MM.1S (cell line): ENCODE measurements at regions not wholly inside any gene's neighbourhood (a gene's known extent, or its start where the extent isn't known, plus 50 kb on each side); places are given as distances from the start of the nearest gene placed in this dataset.
"Not testable (repeated sequence)": the region's sequence is repeated elsewhere in the genome, so short reads cannot be mapped to it uniquely, and the experiment has no call there.

ENCODE experiments used
- DNase-seq: peaks from one replicate; pipeline ENCODE4 v3.0.0-alpha.2; 2015
- H2AFZ ChIP-seq: fragments of 300-600 bp; sonication (generic); 2 replicates; pipeline ENCODE4 v1.6.0; 2016; ENCODE audit warnings: antibody characterized with exemption, low read length
- H3F3A ChIP-seq: fragments of 300-600 bp; sonication (generic); 2 replicates; pipeline ENCODE4 v1.6.1; 2016; ENCODE audit warnings: mild to moderate bottlenecking, antibody characterized with exemption, low read length, moderate library complexity, mixed read lengths; ENCODE audit not compliant: insufficient read depth
- H3K27ac ChIP-seq: fragments of 300-600 bp; sonication (generic); 2 replicates; pipeline ENCODE4 v1.5.1; 2016; ENCODE audit warnings: mild to moderate bottlenecking, low read length
- H3K27me3 ChIP-seq: fragments of 300-600 bp; sonication (generic); replicated peaks from 2 replicates; pipeline ENCODE4 v1.6.0; 2016; ENCODE audit warnings: low read length; ENCODE audit not compliant: insufficient read depth
- H3K36me3 ChIP-seq: fragments of 300-600 bp; sonication (generic); replicated peaks from 2 replicates; pipeline ENCODE4 v1.6.1; 2016; ENCODE audit warnings: mild to moderate bottlenecking, low read length, mixed read lengths; ENCODE audit not compliant: insufficient read depth
- H3K4me1 ChIP-seq: fragments of 300-600 bp; sonication (generic); 2 replicates; pipeline ENCODE4 v1.6.1; 2016; ENCODE audit warnings: low read length, mixed read lengths
- H3K4me2 ChIP-seq: fragments of 300-600 bp; sonication (generic); 2 replicates; pipeline ENCODE4 v1.6.0; 2016; ENCODE audit warnings: low read depth, low read length
- H3K4me3 ChIP-seq: fragments of 300-600 bp; sonication (generic); 2 replicates; pipeline ENCODE4 v1.5.1; 2016; ENCODE audit warnings: low read length, mixed read lengths
- H3K79me2 ChIP-seq: fragments of 300-600 bp; sonication (generic); 2 replicates; pipeline ENCODE4 v1.6.1; 2016; ENCODE audit warnings: mixed run types, low read length, mixed read lengths
- H3K9ac ChIP-seq: fragments of 300-600 bp; sonication (generic); 2 replicates; pipeline ENCODE4 v1.6.1; 2016; ENCODE audit warnings: low read length, mixed read lengths
- H3K9me2 ChIP-seq: fragments of 300-600 bp; sonication (generic); replicated peaks from 2 replicates; pipeline ENCODE4 v1.6.1; 2016; ENCODE audit warnings: mild to moderate bottlenecking, low read length, mixed read lengths; ENCODE audit not compliant: insufficient read depth
- H3K9me3 ChIP-seq: fragments of 300-600 bp; sonication (generic); replicated peaks from 2 replicates; pipeline ENCODE4 v1.6.1; 2016; ENCODE audit warnings: mild to moderate bottlenecking, low read length, mixed read lengths; ENCODE audit not compliant: insufficient read depth
- H4K20me1 ChIP-seq: fragments of 300-600 bp; sonication (generic); 2 replicates; pipeline ENCODE4 v1.6.1; 2016; ENCODE audit warnings: mild to moderate bottlenecking, low read length, moderate library complexity, mixed read lengths; ENCODE audit not compliant: insufficient read depth
- CTCF ChIP-seq: fragments of 300-600 bp; sonication (generic); IDR thresholded peaks from 2 replicates; pipeline ENCODE4 v1.5.1; 2016; ENCODE audit warnings: antibody characterized with exemption, low read length, mixed read lengths
- EZH2 ChIP-seq: fragments of 300-600 bp; sonication (generic); optimal IDR thresholded peaks from 2 replicates; pipeline ENCODE3; 2017; ENCODE audit warnings: low read depth, mild to moderate bottlenecking, antibody characterized with exemption, low read length, mixed read lengths
- EZH2phosphoT487 ChIP-seq: fragments of 300-600 bp; sonication (generic); IDR thresholded peaks from 2 replicates; pipeline ENCODE4 v1.6.1; 2018; ENCODE audit warnings: antibody characterized with exemption, low read length

- Histone ChIP-seq H3K9me2 (no peaks in the 10 kb centered on the region), H3K4me3 (no peak overlapping the region), H3K27ac (peak overlapping the region; percentile 12; the same call in 1 of the 2 replicates), H3F3A (no peaks in the 10 kb centered on the region), H3K4me2 (no peak overlapping the region), H2AFZ (no peak overlapping the region), H3K9ac (no peak overlapping the region), H3K36me3 (no peaks in the 10 kb centered on the region), H3K4me1 (peaks cover 14% of the 10 kb centered on the region), H3K9me3 (no peaks in the 10 kb centered on the region), H4K20me1 (no peaks in the 10 kb centered on the region), H3K27me3 (no peaks in the 10 kb centered on the region), H3K79me2 (no peaks in the 10 kb centered on the region)
- TF ChIP-seq CTCF (no peak), EZH2phosphoT487 (no peak), EZH2 (no peak)
- no peak for DNase-seq
These were observed 81.6 kb upstream of the KLF4 start for GRCh38 chr9:107571148-107571547.

GRCh38 chr9:107569174-107569573, 79.6 kb upstream of the KLF4 start:
- no peaks in the 10 kb centered on the region for H3K79me2 ChIP-seq
- no peak overlapping the region for H3K4me2 ChIP-seq
- TF ChIP-seq EZH2phosphoT487 (no peak), EZH2 (no peak), CTCF (no peak)
- no peak overlapping the region for H2AFZ ChIP-seq
- H3K9ac ChIP-seq, result no peak overlapping the region
- no peaks in the 10 kb centered on the region for H3K36me3 ChIP-seq
- no peaks in the 10 kb centered on the region for H4K20me1 ChIP-seq
- no peaks in the 10 kb centered on the region for H3F3A ChIP-seq
- no peak for DNase-seq
- no peaks in the 10 kb centered on the region for H3K9me2 ChIP-seq
- H3K4me1 ChIP-seq, result peaks cover 8% of the 10 kb centered on the region; the same call in 1 of the 2 replicates
- no peaks in the 10 kb centered on the region for H3K9me3 ChIP-seq
- H3K27me3 ChIP-seq, result no peaks in the 10 kb centered on the region
- no peak overlapping the region for H3K4me3 ChIP-seq
- H3K27ac ChIP-seq, result no peak overlapping the region

GRCh38 chr9:107568406-107568805, 78.8 kb upstream of the KLF4 start:
- not testable (repeated sequence) for H2AFZ ChIP-seq, DNase-seq, H3K36me3 ChIP-seq, H3K9me3 ChIP-seq, H3F3A ChIP-seq, H3K79me2 ChIP-seq, H3K4me1 ChIP-seq, H3K4me2 ChIP-seq, H3K4me3 ChIP-seq, H3K9me2 ChIP-seq, H3K27ac ChIP-seq, H3K9ac ChIP-seq, H3K27me3 ChIP-seq, H4K20me1 ChIP-seq

GRCh38 chr9:107567462-107567861, 77.9 kb upstream of the KLF4 start:
- H3F3A ChIP-seq, result no peaks in the 10 kb centered on the region
- H3K4me3 ChIP-seq, result no peak overlapping the region
- no peaks in the 10 kb centered on the region for H4K20me1 ChIP-seq
- H3K9me3 ChIP-seq, result no peaks in the 10 kb centered on the region
- TF ChIP-seq EZH2, result no peak
- no peak for TF ChIP-seq CTCF
- no peak for TF ChIP-seq EZH2phosphoT487
- no peak overlapping the region for H2AFZ ChIP-seq
- no peaks in the 10 kb centered on the region for H3K36me3 ChIP-seq
- H3K9me2 ChIP-seq, result no peaks in the 10 kb centered on the region
- H3K4me1 ChIP-seq, result peaks cover 8% of the 10 kb centered on the region; the same call in 1 of the 2 replicates
- H3K27me3 ChIP-seq, result no peaks in the 10 kb centered on the region
- H3K4me2 ChIP-seq, result no peak overlapping the region
- no peaks in the 10 kb centered on the region for H3K79me2 ChIP-seq
- DNase-seq, result no peak
- no peak overlapping the region for H3K9ac ChIP-seq
- no peak overlapping the region for H3K27ac ChIP-seq
